ENCODE measurements at regions not wholly inside any gene's neighbourhood (a gene's known extent, or its start where the extent isn't known, plus 50 kb on each side); places are given as distances from the start of the nearest gene placed in this dataset.

DNA sequence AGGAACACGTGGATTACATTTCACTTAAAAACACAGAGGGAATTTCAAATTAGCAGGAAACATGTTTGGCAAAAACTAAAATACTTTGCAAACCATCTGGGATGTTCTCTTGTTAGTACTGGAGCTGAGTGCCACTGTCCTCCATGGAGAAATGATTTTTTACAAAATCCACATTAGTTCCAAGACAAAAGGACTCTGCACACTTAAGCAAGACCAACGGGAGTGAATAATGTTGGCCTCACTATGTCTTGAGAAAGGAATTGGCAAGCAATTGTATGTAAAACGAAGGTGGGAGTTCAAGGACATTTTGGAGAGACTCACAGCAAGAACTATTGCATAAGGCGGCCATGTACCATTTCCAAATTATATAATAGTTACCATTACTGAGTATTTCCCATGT lies 547.5 kb downstream of the EBF1 start:
- Mint-ChIP-seq H3K4me3 (ENCODE audit: low read depth) (no peak overlapping the region), H3K27ac (no peak overlapping the region), H3K36me3 (ENCODE audit: insufficient read depth) (peaks cover 2% of the 10 kb centered on the region), H3K9me3 (ENCODE audit: low read depth) (peaks cover 8% of the 10 kb centered on the region), H3K4me1 (ENCODE audit: low read depth) (peaks cover 5% of the 10 kb centered on the region), H3K27me3 (no peaks in the 10 kb centered on the region)
- DNase-seq (ENCODE audit: low spot score, unreplicated experiment) = no peak
- TF ChIP-seq, protein P1, sequence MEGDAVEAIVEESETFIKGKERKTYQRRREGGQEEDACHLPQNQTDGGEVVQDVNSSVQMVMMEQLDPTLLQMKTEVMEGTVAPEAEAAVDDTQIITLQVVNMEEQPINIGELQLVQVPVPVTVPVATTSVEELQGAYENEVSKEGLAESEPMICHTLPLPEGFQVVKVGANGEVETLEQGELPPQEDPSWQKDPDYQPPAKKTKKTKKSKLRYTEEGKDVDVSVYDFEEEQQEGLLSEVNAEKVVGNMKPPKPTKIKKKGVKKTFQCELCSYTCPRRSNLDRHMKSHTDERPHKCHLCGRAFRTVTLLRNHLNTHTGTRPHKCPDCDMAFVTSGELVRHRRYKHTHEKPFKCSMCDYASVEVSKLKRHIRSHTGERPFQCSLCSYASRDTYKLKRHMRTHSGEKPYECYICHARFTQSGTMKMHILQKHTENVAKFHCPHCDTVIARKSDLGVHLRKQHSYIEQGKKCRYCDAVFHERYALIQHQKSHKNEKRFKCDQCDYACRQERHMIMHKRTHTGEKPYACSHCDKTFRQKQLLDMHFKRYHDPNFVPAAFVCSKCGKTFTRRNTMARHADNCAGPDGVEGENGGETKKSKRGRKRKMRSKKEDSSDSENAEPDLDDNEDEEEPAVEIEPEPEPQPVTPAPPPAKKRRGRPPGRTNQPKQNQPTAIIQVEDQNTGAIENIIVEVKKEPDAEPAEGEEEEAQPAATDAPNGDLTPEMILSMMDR (IDR thresholded peaks at IDR 0.05; ENCODE audit: unreplicated experiment) = no peak

DNA sequence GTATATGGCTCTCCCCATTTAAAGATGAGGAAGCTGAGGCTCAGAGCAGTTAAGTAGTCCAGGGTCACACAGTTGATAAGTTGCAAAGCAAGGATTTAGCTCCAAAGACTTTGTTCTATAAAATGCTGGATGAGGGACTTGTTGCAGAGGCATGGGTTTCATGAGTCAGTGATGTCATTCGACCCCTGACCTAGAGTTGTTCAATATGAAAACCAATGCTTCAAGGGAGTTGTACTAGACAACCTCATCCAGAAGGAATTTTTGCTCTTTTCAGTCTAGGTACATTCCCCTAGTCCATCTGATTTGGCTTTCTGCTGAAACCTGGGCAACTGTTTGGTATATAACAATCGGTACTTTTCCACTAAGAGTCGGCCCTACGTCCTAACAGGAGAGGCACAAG lies 550.4 kb downstream of the EBF1 start:
- Mint-ChIP-seq H3K4me3 (ENCODE audit: low read depth) (no peak overlapping the region), H3K27me3 (peaks cover 3% of the 10 kb centered on the region), H3K27ac (no peak overlapping the region), H3K36me3 (ENCODE audit: insufficient read depth) (peaks cover 2% of the 10 kb centered on the region), H3K9me3 (ENCODE audit: low read depth) (peaks cover 8% of the 10 kb centered on the region), H3K4me1 (ENCODE audit: low read depth) (peaks cover 5% of the 10 kb centered on the region)
- TF ChIP-seq, protein P1 (IDR thresholded peaks at IDR 0.05; ENCODE audit: unreplicated experiment) = no peak
- no peak for DNase-seq (ENCODE audit: low spot score, unreplicated experiment)

DNA sequence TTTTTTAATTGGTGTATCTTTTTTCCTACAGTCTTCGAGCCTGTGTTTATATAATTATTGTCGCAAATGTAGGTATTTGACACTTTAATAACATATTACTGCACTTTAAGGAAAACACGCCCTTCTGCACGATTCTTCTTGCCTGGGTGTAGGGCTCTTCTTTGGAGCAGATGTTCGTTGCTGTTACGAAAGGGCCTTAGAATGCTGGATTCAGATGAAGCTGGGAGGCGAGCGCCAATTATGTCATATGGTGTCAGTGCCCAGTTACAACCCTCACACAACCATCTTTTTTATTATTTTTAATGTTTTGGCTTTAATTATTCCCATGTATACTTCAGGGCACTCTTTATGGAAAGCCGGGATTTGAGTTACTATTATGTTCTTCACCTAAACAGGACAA lies 553.0 kb downstream of the EBF1 start:
- no peak for DNase-seq (ENCODE audit: low spot score, unreplicated experiment)
- H3K27ac Mint-ChIP-seq = no peak overlapping the region
- H3K36me3 Mint-ChIP-seq (ENCODE audit: insufficient read depth) = peaks cover 2% of the 10 kb centered on the region
- no peak overlapping the region for H3K4me3 Mint-ChIP-seq (ENCODE audit: low read depth)
- TF ChIP-seq, protein P1 (IDR thresholded peaks at IDR 0.05; ENCODE audit: unreplicated experiment) = no peak
- H3K9me3 Mint-ChIP-seq (ENCODE audit: low read depth) = peaks cover 8% of the 10 kb centered on the region
- H3K4me1 Mint-ChIP-seq (ENCODE audit: low read depth) = peaks cover 6% of the 10 kb centered on the region
- peaks cover 3% of the 10 kb centered on the region for H3K27me3 Mint-ChIP-seq

DNA sequence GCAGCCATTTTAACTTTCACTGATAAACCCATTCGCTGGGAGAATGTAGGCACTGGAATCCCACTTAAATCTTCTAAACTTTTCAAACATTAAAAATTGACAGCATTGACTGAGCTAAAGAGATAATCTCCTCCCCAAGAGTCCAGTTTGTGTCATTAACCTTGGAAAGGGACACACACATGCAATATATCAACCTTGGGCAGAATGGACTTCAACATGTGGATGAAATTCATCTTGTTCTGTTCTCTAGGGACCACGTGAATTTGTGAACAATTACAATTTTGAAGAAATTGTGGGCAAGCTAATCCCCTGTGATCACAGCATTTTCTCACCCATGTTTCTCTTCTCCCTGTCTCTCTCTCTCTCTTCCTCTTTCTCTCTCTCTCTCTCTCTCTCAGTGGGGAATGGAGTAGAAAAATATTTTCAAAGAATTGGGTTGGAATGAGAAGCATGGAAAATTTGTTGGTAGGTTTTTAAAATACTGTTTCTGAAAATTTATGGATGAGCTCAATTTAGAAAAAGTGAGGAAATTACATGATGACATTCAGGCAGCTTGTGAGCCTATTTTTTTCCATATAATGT lies 553.7 kb downstream of the EBF1 start:
- Mint-ChIP-seq H3K4me3 (ENCODE audit: low read depth) (no peak overlapping the region), H3K9me3 (ENCODE audit: low read depth) (peaks cover 8% of the 10 kb centered on the region), H3K27ac (no peak overlapping the region), H3K36me3 (ENCODE audit: insufficient read depth) (peaks cover 2% of the 10 kb centered on the region), H3K27me3 (peaks cover 3% of the 10 kb centered on the region), H3K4me1 (ENCODE audit: low read depth) (peaks cover 6% of the 10 kb centered on the region)
- TF ChIP-seq, protein P1 (IDR thresholded peaks at IDR 0.05; ENCODE audit: unreplicated experiment) = no peak
- no peak for DNase-seq (ENCODE audit: low spot score, unreplicated experiment)

DNA sequence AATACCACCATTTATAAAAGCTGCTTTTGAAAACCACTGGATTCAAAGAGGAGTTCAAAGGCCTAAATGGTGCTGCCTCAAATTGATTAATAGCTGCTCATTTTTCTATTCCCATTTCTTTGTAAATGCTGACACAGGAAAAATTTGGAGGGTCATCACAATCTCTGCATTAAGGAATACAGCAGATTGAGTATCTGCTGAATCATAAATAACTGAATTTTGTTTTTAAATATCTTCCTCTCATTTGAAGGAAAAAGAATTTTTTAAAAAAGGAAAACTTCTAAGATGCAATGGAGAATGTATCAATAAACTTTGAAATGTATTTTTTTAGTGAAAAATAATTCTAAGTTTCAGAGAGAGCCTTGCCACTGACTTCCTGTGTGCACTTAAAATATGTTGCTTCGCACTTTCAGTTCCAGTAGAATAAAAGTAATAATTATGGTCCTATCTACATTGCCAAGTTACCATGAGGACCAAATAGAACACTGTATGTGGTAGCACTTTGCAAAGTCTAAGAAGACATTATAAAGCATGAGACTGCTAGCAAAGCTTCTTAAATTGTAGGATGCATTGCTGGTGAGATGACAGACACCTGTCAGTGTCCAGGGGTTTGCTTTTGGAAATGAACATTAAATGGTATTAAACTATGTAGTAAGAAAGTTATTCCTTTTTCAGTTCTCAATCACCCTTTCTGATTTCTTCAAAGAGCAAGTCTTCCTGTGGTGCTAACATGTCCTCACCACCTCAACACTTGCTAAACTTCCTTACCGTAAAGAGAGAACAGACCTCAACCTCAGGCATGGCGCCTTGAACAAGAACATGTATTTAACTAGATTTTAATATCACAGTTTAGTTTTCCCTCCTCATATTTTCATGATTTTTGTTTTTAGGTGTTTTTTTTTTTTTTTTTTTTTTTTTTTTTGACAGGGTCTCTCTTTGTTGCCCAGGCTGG lies 555.1 kb downstream of the EBF1 start:
- Mint-ChIP-seq H3K4me1 (ENCODE audit: low read depth) (peaks cover 6% of the 10 kb centered on the region), H3K27me3 (peaks cover 5% of the 10 kb centered on the region), H3K27ac (no peak overlapping the region), H3K4me3 (ENCODE audit: low read depth) (no peak overlapping the region), H3K36me3 (ENCODE audit: insufficient read depth) (peaks cover 2% of the 10 kb centered on the region), H3K9me3 (ENCODE audit: low read depth) (peaks cover 8% of the 10 kb centered on the region)
- no peak for DNase-seq (ENCODE audit: low spot score, unreplicated experiment)
- TF ChIP-seq, protein P1 (IDR thresholded peaks at IDR 0.05; ENCODE audit: unreplicated experiment) = no peak
